ENCODE measurements at regions not wholly inside any gene's neighbourhood (a gene's known extent, or its start where the extent isn't known, plus 50 kb on each side); places are given as distances from the start of the nearest gene placed in this dataset.

- peak; percentile 54 to 87 (median 71) for TF ChIP-seq CTCF (IDR thresholded peaks at IDR 0.05)
- no peak for TF ChIP-seq POLR2A (IDR thresholded peaks at IDR 0.05)
- TF ChIP-seq POLR2AphosphoS5 (IDR thresholded peaks at IDR 0.05; ENCODE audit: insufficient read depth in 1 of 2, low read depth in 1 of 2): no peak
Measured at GRCh38 chr14:22386924-22387775, 201.9 kb downstream of the DAD1 start.

Measured in vagina (tissue), 2 donors.